Activated naive CD4-positive, alpha-beta T cell treated with anti-CD3 and anti-CD28 coated beads for 36 hours (primary cell): ENCODE measurements at regions not wholly inside any gene's neighbourhood (a gene's known extent, or its start where the extent isn't known, plus 50 kb on each side); places are given as distances from the start of the nearest gene placed in this dataset.

Source experiments
- CTCF ChIA-PET: fragments of 350-600 bp; sonication (Branson Sonifier 250); formaldehyde crosslinking; loops from one replicate; lab custom pipeline; 2021; ENCODE audit warnings: antibody characterized with exemption; lab: Charles Lee
- DNase-seq: peaks from one replicate; pipeline ENCODE4 v3.0.0-alpha.2; 2020
- H3K27ac Mint-ChIP-seq: one replicate; pipeline ENCODE4 v1.8.0; 2021; ENCODE audit warnings: mild to moderate bottlenecking, mixed read lengths
- H3K27me3 Mint-ChIP-seq: one replicate; pipeline ENCODE4 v1.8.0; 2021; ENCODE audit warnings: low read depth, mixed read lengths
- H3K36me3 Mint-ChIP-seq: one replicate; pipeline ENCODE4 v1.8.0; 2021; ENCODE audit warnings: low read depth, mixed read lengths
- H3K4me1 Mint-ChIP-seq: one replicate; pipeline ENCODE4 v1.8.0; 2021; ENCODE audit warnings: low read depth, mixed read lengths
- H3K4me3 Mint-ChIP-seq: one replicate; pipeline ENCODE4 v1.8.0; 2021; ENCODE audit warnings: mild to moderate bottlenecking, moderate library complexity, mixed read lengths
- H3K9me3 Mint-ChIP-seq: one replicate; pipeline ENCODE4 v1.8.0; 2021; ENCODE audit warnings: mixed read lengths
- intact Hi-C: fragments of 100-400 bp; cut with micrococcal nuclease; formaldehyde crosslinking; loops from one replicate; pipeline ENCODE4 v1.15.1; 2023

DNA sequence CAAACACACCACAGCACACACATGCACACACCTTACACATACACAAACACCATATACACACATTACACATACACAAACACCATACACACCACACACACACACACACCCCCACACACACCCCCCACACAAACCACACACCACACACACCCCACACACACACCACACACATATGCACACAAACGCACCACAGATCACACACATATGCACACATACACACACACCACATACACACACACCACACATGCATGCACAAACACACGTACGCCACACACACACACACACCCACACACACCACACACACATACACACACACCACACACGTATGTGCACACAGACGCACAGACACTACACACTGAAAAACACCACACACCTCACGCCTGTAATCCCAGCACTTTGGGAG lies 166.0 kb downstream of the AHSP start:
- intact Hi-C loops: loop anchor here (10.0 kb wide), 2 partner anchors 109 to 309 kb away; no protein-coding TSS in a partner anchor
- Mint-ChIP-seq H3K4me3 (no peak overlapping the region), H3K4me1 (peaks cover 3% of the 10 kb centered on the region), H3K27ac (no peak overlapping the region), H3K27me3 (no peaks in the 10 kb centered on the region), H3K9me3 (peaks cover 6% of the 10 kb centered on the region), H3K36me3 (peaks cover 5% of the 10 kb centered on the region)
- CTCF ChIA-PET: interaction anchor here (0.6 kb wide), 2 partner anchors 224 to 702 kb away, joined by 3 to 5 read pairs; no protein-coding TSS in a partner anchor
- DNase-seq: no peak

DNA sequence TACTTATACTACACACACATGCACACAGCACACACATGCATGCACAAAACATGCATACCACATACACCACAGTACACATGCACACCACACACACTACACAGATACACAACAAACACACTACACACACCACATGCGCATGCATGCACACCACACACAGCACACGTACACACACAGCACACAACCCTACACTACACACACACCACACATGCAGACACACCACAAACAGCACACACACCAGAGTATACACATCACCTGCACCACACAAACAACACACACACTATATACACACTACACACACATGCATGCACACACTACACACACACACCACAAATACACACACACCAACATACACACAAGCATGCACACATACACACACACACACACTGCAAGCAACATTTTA lies 166.8 kb downstream of the AHSP start:
- no peak overlapping the region for H3K27ac Mint-ChIP-seq
- H3K4me3 Mint-ChIP-seq: no peak overlapping the region
- CTCF ChIA-PET: interaction anchor here (0.6 kb wide), 1 partner anchor 225 kb away, joined by 3 read pairs; no protein-coding TSS in a partner anchor
- H3K36me3 Mint-ChIP-seq: peaks cover 5% of the 10 kb centered on the region
- no peaks in the 10 kb centered on the region for H3K27me3 Mint-ChIP-seq
- H3K9me3 Mint-ChIP-seq: peaks cover 6% of the 10 kb centered on the region
- H3K4me1 Mint-ChIP-seq: peaks cover 3% of the 10 kb centered on the region
- DNase-seq: no peak
- intact Hi-C loops: loop anchor here (10.0 kb wide), 2 partner anchors 110 to 310 kb away; no protein-coding TSS in a partner anchor

DNA sequence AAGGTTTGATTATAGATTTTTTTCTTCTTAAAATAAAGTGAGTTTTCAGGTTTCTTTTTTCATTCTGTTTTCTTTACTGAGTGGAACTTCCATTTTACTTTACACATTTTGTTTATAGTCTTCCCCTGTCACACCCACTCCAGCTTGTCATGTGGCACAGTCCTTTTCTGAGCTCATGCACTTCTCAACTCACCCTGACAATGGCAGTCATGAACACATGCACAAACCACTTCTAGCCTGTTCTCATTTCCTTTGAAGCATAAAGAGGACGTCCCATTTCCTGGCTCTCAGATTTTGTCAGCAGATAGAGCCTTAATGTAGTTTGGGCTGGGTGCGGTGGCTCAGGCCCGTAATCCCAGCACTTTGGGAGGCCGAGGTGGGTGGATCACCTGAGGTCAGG lies 168.0 kb downstream of the AHSP start:
- Mint-ChIP-seq H3K4me1 (peaks cover 5% of the 10 kb centered on the region), H3K27me3 (no peaks in the 10 kb centered on the region), H3K9me3 (peaks cover 4% of the 10 kb centered on the region), H3K4me3 (no peak overlapping the region), H3K36me3 (peaks cover 2% of the 10 kb centered on the region), H3K27ac (no peak overlapping the region)
- intact Hi-C loops: loop anchor here (1.0 to 10.0 kb wide), 4 partner anchors 18 to 311 kb away; a partner anchor contains a TSS
- CTCF ChIA-PET: interaction anchor here (1.0 to 3.0 kb wide), 5 partner anchors 17 to 240 kb away, joined by 3 to 11 read pairs (median 5); a partner anchor contains a TSS
- DNase-seq: peak; percentile 75

DNA sequence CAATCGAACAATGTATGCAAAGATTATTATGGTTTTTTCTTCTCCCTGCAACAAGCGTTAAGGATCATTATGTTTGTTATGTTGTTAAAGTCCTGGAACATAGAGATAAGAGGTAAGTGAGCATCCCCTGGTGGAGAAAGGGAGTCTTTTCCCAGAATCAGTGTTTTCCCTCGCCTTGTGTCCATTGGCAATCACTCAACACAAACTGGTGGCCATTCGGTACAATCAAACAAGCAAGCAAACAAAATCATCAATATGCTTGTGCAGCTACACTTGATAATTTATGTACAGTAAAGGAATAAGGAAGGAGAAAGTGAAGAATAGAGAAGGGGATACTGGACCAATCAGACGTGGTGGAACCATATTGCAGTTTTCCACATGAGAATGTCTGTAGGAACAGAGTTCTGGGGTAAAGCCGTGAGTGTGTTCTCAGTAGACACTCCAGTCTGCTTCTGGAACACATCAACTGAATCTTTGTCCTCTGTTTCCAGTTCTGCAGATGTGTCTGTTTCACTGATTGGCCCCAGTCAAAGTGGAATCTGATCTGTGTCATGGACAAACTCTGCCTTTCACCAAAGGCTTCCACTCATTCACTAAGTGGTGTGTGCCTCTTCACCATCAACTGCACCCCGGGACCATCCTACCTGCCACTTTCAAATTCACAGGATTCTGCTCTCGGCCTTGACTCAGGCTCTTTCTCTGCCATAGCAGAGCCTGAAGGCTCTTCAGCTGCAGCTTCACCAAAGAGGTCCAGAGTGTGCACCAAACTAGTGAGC lies 169.5 kb downstream of the AHSP start:
- H3K27ac Mint-ChIP-seq: no peak overlapping the region
- CTCF ChIA-PET: interaction anchor here (1.0 to 3.0 kb wide), 5 partner anchors 11 to 241 kb away, joined by 3 to 11 read pairs (median 5); no protein-coding TSS in a partner anchor
- peaks cover 18% of the 10 kb centered on the region for H3K4me1 Mint-ChIP-seq
- peaks cover 7% of the 10 kb centered on the region for H3K36me3 Mint-ChIP-seq
- no peak overlapping the region for H3K4me3 Mint-ChIP-seq
- H3K9me3 Mint-ChIP-seq: peaks cover 2% of the 10 kb centered on the region
- H3K27me3 Mint-ChIP-seq: no peaks in the 10 kb centered on the region
- intact Hi-C loops: loop anchor here (10.0 kb wide), 2 partner anchors 112 to 312 kb away; no protein-coding TSS in a partner anchor
- DNase-seq: no peak

DNA sequence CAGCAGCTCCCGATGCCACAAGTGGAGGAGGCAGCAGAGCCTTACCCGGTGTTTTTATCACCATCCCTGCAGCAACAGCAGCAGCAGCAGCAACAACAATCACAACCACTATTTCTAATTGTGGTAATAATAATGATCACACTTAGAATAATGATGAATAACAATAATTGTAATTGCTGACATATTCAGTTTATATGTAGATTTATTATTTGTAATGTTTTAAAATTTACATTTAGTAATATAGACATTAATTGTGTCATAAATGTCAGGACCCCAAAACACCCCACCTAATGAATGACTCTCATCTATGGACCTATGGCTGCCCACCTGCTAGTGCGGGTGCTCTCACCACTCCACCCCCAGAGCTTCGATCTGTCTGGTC lies 170.0 kb downstream of the AHSP start:
- H3K4me1 Mint-ChIP-seq: peaks cover 24% of the 10 kb centered on the region
- CTCF ChIA-PET: interaction anchor here (1.0 to 3.0 kb wide), 3 partner anchors 10 to 237 kb away, joined by 3 to 11 read pairs (median 3); no protein-coding TSS in a partner anchor
- H3K4me3 Mint-ChIP-seq: no peak overlapping the region
- no peak for DNase-seq
- intact Hi-C loops: loop anchor here (10.0 kb wide), 2 partner anchors 113 to 313 kb away; no protein-coding TSS in a partner anchor
- H3K9me3 Mint-ChIP-seq: peaks cover 2% of the 10 kb centered on the region
- H3K27ac Mint-ChIP-seq: no peak overlapping the region
- H3K36me3 Mint-ChIP-seq: peaks cover 13% of the 10 kb centered on the region
- no peaks in the 10 kb centered on the region for H3K27me3 Mint-ChIP-seq

DNA sequence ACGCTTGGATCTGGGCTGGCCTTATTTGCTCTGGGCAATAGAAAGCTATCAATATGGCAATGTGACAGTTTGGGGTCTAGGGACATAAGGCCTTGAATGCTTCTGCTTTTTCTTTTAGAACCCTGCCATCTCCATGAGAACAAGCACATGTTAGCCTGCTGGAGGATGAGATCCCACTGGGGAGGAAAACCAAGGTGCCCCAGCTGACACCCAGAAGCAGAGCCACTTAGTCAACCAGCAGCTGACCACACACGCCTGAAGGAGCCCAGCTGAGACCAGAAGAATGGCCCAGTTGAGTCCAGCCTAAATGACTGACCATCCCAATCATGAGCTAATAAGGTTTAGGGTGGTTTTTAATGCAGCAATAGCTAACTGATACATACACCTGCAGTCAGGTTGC lies 171.2 kb downstream of the AHSP start:
- CTCF ChIA-PET: no interaction called here
- H3K4me3 Mint-ChIP-seq: no peak overlapping the region
- H3K9me3 Mint-ChIP-seq: no peaks in the 10 kb centered on the region
- no peak overlapping the region for H3K27ac Mint-ChIP-seq
- no peaks in the 10 kb centered on the region for H3K27me3 Mint-ChIP-seq
- intact Hi-C loops: loop anchor here (10.0 kb wide), 2 partner anchors 114 to 314 kb away; no protein-coding TSS in a partner anchor
- peaks cover 21% of the 10 kb centered on the region for H3K36me3 Mint-ChIP-seq
- DNase-seq: no peak
- peaks cover 27% of the 10 kb centered on the region for H3K4me1 Mint-ChIP-seq

DNA sequence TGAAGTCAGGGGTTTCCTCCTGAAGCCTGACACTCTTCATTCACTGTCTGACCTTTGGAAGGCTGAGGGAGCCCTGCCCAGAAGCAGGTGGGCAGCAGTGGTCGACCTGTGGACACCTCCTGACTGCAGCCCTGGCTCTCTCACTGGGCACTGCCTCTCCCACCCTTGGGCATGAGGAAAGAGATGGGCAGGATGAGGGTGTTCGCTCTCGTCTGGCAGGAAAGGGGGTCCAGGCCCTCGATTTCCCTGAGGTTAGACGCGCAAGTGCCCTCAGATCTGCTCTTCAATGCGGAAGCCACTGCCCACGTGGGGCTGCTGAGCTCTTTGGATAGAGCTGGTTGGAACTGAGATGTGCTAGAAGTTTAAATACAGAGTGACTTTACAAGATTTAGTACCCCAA lies 171.9 kb downstream of the AHSP start:
- H3K27me3 Mint-ChIP-seq: no peaks in the 10 kb centered on the region
- H3K36me3 Mint-ChIP-seq: peaks cover 25% of the 10 kb centered on the region
- DNase-seq: no peak
- H3K27ac Mint-ChIP-seq: no peak overlapping the region
- H3K4me1 Mint-ChIP-seq: peaks cover 27% of the 10 kb centered on the region
- CTCF ChIA-PET: no interaction called here
- intact Hi-C loops: loop anchor here (10.0 kb wide), 2 partner anchors 115 to 315 kb away; no protein-coding TSS in a partner anchor
- H3K4me3 Mint-ChIP-seq: no peak overlapping the region
- H3K9me3 Mint-ChIP-seq: no peaks in the 10 kb centered on the region

DNA sequence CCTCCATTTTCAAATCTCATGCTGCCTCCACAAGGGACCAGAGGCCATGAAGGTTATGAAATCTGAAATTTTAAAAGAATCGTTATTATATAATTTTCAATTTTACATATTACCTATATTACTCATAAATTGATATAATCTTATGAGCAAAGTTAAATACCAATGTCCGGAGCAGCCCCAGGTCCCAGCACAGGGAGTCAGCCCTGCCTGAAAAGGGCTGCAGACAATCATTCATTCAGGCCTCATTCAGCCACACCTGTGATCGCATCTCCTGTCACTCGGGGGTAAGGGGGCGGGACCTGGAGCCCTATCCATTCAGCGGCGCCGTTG lies 172.5 kb downstream of the AHSP start:
- peaks cover 25% of the 10 kb centered on the region for H3K36me3 Mint-ChIP-seq
- no peaks in the 10 kb centered on the region for H3K9me3 Mint-ChIP-seq
- H3K27me3 Mint-ChIP-seq: no peaks in the 10 kb centered on the region
- no peak for DNase-seq
- peak overlapping the region; percentile 95 for H3K27ac Mint-ChIP-seq
- intact Hi-C loops: loop anchor here (1.0 to 10.0 kb wide), 7 partner anchors 13 to 625 kb away; partner anchors contain the start of genes ITGAX, RUSF1, ZNF646 and ZNF668
- H3K4me3 Mint-ChIP-seq: peak overlapping the region; percentile 85
- H3K4me1 Mint-ChIP-seq: peaks cover 27% of the 10 kb centered on the region
- CTCF ChIA-PET: no interaction called here

DNA sequence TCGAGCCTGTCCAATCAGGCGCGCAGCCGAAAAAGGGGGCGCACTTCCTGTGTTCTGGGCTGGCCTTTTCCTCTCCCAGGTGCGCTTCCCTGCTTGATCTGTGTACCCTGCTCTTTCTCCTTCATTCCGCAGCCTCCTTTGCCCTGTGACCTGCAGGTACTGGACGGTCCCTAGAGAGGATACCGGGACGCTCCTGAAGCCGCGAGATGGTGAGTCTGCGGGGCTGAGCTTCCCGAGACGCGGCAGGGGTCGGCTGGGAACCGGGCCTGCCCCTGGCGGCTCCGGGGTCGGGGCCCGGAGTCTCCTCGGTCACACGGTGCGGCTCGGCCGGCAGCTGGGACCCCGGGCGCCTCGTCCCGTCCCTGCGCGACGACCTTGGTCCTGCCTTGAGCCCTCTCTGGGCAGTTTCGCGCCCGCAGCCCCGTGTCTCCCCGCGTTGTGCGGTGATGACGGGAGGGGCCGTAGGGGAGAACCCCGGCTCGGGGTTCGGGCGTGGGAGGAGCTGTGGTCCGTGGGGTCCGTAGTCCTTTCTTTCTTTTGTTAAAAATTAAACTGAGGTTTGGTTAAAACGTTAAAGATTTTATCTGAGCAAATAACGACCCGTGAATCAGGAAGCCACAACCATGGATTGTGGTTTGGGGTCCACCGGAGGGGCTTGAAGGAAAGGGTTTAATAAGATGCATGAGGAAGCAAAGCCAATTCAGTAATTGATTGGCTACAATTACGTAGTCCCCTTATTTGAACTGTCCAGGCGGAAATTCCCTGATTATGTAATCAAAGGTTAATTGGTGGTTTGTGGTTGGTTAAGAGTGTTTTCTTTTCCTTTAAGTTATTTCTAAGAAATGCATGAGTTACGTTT lies 172.8 kb upstream of the ZNF267 start:
- Mint-ChIP-seq H3K4me3 (peak overlapping the region; percentile 85), H3K9me3 (no peaks in the 10 kb centered on the region), H3K27me3 (no peaks in the 10 kb centered on the region), H3K36me3 (peaks cover 25% of the 10 kb centered on the region), H3K4me1 (peaks cover 27% of the 10 kb centered on the region), H3K27ac (peak overlapping the region; percentile 95)
- peak; percentile 93 for DNase-seq
- intact Hi-C loops: loop anchor here (1.0 to 10.0 kb wide), 8 partner anchors 13 to 626 kb away; partner anchors contain the start of genes ARMC5, ITGAX, RUSF1 and ZNF646
- CTCF ChIA-PET: interaction anchor here (1.1 kb wide), 1 partner anchor 12 kb away, joined by 4 read pairs; a partner anchor contains a TSS

DNA sequence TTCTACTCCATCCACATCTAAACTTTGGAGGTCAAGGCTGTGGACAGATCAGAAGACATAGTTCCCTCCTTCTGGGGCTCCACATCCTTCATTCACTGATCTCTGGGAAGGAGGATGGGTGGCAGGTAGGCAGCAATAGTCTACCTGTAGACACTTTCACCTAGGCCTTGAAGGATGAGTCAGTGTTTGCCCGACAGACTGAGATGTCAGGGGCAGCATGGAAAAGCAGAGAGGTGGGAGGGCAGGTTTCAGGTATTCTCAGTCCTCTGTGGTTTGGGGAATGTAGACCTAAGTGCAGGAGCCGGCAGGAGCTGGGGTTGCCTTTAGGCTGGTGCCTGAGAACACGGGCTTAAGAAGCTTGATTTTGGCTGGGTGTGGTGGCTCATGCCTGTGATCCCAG lies 171.9 kb upstream of the ZNF267 start:
- Mint-ChIP-seq H3K4me3 (peak overlapping the region; percentile 85), H3K27me3 (no peaks in the 10 kb centered on the region), H3K9me3 (no peaks in the 10 kb centered on the region), H3K27ac (peak overlapping the region; percentile 95), H3K36me3 (peaks cover 26% of the 10 kb centered on the region), H3K4me1 (peaks cover 27% of the 10 kb centered on the region)
- no peak for DNase-seq
- CTCF ChIA-PET: interaction anchor here (1.0 to 1.1 kb wide), 2 partner anchors 175 to 246 kb away, joined by 4 read pairs; no protein-coding TSS in a partner anchor
- intact Hi-C loops: loop anchor here (1.0 to 10.0 kb wide), 6 partner anchors 193 to 627 kb away; partner anchors contain the start of genes ARMC5, ITGAX, RUSF1 and ZNF646

DNA sequence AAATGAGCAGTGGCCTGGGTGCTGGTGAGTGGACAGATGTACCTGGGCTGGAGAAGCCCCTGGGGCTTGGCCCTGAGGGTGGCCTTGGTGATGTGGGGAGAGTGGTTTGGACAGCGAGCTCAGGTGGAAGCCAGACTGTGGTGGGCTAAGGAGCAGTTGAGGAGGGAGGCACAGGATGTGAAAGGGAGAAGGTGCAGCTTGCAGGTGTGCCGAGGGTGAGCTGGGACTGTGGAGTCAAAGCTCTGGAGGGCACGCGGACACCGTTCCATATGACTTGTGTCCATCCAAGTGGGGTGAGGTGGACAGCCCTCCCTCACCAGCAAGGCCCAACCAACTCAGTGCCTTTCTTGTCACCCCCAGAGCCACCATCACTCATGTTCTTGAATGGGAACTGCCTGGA lies 170.8 kb upstream of the ZNF267 start:
- Mint-ChIP-seq H3K4me1 (peaks cover 32% of the 10 kb centered on the region), H3K36me3 (peaks cover 31% of the 10 kb centered on the region), H3K27me3 (no peaks in the 10 kb centered on the region), H3K9me3 (no peaks in the 10 kb centered on the region), H3K4me3 (no peak overlapping the region), H3K27ac (no peak overlapping the region)
- DNase-seq: no peak
- intact Hi-C loops: loop anchor here (5.0 to 10.0 kb wide), 2 partner anchors 525 to 628 kb away; partner anchors contain the start of genes ZNF646 and ZNF668
- CTCF ChIA-PET: interaction anchor here (0.9 to 1.1 kb wide), 3 partner anchors 12 to 247 kb away, joined by 4 read pairs; no protein-coding TSS in a partner anchor
